ENCODE measurements at regions not wholly inside any gene's neighbourhood (a gene's known extent, or its start where the extent isn't known, plus 50 kb on each side); places are given as distances from the start of the nearest gene placed in this dataset.
"Not testable (repeated sequence)": the region's sequence is repeated elsewhere in the genome, so short reads cannot be mapped to it uniquely, and the experiment has no call there.

DNA sequence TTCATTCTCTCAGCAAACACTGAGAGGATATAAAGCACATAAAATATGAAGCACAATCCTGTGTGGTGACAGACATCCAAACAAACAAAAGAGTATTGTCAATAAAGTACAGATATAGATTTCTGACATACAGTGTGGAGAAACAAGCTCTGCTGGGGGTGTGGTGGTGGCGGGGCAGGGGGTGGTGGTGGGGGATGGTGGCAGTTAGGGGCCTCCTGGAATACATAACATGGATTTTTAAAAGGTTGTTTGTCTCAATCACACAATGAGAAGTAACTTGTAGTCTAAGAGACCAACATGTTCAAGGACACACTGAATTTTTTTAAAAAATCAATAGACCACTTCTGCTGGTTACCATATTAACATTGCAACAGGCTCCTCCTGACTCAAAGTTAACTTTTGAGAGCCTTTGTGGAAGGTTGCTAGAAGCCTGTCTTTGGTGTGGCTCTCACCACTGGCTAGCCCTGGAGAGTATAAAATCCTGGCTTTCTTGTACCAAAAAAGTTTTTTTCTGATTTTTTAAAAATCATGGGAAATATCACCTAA is 1197.4 kb downstream of the SUCLG1 start:
- DNase-seq (ENCODE audit: low read depth): no peak

DNA sequence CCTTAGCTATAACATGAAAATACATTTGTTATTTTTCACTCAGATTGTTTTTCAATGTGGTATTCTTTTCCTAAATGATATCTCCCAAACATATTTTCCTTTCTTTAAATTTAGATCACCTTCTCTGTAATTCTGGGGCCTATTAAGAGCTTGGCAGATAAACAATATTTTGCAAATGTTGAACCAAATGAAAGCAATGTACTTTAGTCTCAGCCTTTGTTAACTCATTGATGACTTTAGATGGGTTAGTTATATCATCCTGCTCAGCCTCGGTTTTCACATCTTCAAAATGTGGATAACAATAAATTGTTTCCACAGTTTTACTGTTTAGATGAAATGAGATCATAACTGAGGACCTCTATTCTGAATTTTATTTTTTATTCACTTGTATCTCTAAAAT is 1205.2 kb downstream of the SUCLG1 start:
- DNase-seq (ENCODE audit: low read depth): no peak

DNA sequence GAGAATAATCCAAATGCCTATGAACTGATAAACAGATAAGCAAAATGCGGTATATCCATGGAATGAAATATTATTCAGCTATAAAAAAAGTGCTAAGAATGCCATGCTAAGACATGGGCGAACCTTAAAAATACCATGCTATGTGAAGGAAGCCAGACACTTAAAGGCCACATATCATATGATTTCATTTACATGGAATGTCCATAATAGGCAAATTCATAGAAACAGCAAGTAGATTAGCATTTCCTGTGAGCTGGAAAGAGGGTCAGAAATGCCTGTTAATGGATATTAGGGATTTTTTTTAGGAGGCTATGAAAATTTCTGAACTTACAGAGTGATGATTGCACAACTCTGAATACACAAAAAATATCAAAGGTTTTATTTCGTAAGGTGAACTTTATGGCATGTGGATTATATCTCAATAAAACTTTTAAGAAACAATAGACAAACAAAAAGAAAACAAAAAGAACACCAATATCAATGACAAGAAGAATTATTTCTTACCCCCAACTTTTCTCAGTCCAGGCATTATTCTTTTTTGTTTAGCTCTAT is 1207.7 kb downstream of the SUCLG1 start:
- DNase-seq (ENCODE audit: low read depth): no peak

- DNase-seq (ENCODE audit: low read depth): not testable (repeated sequence)
Measured at GRCh38 chr2:83245806-83246537, 1213.1 kb downstream of the SUCLG1 start.

DNA sequence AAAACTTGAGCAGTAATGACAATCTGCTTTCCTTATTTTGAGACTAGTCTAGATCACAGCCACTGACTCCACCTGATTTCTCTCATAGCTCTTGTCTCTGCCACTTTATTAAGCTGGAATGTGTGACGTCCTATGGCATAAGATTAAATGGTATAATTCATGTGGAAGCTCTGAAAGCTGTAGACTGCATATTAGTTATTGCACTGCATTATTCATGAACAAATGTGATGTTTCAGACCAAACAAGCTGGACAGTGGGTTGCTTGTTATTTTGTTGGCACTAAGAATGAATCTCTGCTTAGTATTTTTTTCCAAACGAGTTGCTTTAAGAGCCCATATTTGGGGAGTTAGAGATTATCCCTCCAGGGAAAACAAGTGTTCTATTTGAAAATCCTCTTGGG is 1218.5 kb downstream of the SUCLG1 start:
- no peak for DNase-seq (ENCODE audit: low read depth)

DNA sequence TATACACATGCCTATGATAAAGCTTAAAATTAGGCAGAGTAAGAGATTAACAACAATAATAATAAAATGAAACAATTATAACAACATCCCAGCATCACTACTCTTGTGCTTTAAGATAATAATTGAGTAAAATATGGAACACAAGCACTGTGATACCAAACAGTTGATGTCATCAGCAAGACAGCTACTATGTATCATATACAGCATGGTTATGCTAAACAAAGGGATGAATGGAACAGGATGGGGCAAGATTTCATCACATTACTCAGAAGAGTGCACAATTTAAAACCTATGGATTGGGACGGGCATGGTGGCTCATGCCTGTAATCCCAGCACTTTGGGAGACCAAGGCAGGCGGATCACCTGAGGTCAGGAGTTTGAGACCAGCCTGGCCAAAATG is 1221.0 kb downstream of the SUCLG1 start:
- no peak for DNase-seq (ENCODE audit: low read depth)

DNA sequence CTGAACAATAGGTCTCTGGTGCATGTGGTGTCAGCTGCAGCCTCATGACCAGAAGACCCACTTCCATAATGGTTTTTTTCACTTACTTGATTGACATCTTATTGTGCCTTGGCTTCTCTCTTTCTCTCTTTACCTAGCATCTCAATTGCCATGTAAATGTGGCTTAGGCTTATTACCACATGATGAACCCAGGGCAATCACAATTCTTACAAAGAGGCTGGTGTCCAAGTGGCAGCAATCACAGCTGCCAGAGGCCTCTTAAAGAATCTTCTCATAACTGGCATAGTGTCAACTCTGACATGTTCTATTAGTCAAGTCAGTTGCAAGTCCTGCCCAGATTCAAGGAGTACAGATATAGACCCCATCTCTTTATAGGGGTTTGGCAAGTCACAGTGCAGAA is 1224.8 kb downstream of the SUCLG1 start:
- DNase-seq (ENCODE audit: low read depth): no peak

- DNase-seq (ENCODE audit: low read depth): no peak
Measured at GRCh38 chr2:83233781-83234180, 1225.3 kb downstream of the SUCLG1 start.

GRCh38 chr2:83233326-83233725 is 1225.8 kb downstream of the SUCLG1 start:
- DNase-seq (ENCODE audit: low read depth): no peak

DNA sequence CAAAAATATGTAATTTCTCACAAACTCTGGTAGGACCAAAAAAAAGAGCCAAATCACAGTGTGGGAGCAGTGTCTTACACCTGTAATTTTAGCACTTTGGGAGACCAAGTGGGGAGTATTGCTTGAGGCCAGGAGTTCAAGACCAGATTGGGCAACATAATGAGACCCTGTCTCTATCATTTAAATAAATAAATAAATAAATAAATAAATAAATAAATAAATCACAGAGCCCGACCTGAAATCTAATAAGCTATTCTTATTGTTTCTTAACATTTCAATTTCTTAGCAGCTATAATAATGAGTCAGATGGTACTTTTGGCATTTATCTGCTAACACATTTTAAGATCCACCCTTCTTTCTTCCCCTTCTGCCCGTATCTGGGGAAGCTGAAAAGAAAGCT is 1229.6 kb downstream of the SUCLG1 start:
- DNase-seq (ENCODE audit: low read depth): no peak

- no peak for DNase-seq (ENCODE audit: low read depth)
Measured at GRCh38 chr2:83224591-83225200, 1234.4 kb downstream of the SUCLG1 start.

- DNase-seq (ENCODE audit: low read depth): no peak
Measured at GRCh38 chr2:83221258-83221657, 1237.8 kb downstream of the SUCLG1 start.

- no peak for DNase-seq (ENCODE audit: low read depth)
Measured at GRCh38 chr2:83217854-83218253, 1241.2 kb downstream of the SUCLG1 start.

GRCh38 chr2:83196225-83196624 is 1262.9 kb downstream of the SUCLG1 start:
- no peak for DNase-seq (ENCODE audit: low read depth)

DNA sequence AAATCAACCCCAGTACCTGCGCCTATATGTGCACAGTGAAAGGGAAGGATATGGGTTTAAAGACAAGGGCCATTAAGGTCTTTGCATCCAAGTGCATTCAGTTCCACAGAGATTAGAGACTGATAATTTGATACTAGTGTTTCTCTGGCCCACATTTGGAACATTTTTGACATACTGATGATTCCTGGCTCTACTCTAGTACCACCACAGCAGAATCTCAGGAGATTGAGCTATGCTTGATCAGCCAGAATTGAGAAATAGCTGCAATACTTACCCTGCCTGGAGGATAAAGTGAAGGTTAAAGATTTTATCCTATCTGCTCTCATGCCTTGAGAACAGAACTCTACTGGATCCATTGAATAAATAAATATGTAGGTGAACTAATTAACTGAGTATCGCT is 1267.8 kb downstream of the SUCLG1 start:
- no peak for DNase-seq (ENCODE audit: low read depth)

DNA sequence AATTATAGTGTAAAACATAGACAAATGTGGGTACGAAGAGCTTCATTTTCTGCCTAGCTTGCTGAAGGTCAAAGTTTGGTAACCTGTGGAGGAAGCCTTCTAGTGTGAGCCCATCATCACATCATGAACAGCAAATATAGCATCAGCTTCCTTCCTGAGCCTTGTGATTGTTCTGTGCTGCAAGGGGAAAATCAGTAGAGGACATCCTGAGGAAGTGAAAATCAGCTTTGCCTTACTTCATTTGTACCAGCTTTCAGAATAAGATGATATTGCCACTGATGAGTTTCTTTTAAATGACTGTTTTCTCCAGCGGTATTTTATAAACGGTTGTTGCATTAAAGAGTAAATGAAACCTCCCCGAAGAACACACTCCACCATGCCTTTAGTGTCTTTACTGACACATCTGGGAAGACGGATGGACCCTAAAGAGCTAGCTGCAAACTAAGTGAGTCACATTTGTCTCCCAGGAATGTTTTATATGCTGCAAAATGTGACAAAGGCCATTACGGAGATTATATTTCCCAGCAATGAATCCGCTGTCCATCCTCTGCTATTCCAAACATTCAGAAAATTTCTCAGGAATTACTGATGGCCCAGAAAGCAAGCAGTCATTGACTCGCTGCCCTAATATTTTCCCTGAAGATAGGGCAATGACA is 1272.8 kb downstream of the SUCLG1 start:
- no peak for DNase-seq (ENCODE audit: low read depth)

GRCh38 chr2:83180862-83181530 is 1278.1 kb downstream of the SUCLG1 start:
- DNase-seq (ENCODE audit: low read depth): not testable (repeated sequence)

DNA sequence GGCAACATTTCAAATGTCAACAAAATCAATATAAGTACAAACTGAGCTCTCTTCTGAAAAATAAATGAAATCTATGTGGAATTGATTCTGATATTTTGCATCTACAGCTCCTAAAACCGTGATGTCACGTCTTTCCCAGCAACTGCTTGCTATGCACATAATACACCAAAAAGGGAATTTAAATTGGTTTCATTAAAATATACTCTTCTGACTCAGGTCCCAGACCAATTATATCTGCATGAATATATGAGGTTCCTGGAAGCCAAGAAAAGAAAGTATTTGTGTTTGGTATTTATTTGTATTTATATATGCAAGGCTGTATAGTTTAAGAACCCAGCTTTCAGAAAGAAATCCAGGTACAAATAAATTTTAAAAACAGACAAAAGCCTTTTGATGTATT is 1282.5 kb downstream of the SUCLG1 start:
- DNase-seq (ENCODE audit: low read depth): no peak

DNA sequence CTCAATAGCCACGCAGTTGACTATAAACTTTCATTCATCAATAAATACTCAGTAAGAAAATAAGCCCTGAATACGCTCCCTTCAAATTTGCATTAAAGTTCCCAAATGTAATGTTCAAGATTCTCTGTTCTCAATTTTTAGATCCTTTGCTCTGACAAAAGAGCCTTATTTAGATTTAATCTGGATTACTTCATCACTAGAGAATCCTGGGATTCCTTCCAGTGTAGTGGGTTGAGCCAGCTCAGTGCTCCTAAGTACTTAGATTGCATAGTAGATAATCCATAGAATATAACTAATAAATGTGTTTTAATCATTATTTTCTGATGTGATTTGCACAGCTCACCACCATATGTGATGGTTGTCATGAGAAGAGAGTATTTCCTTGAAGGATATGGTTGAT is 1286.2 kb downstream of the SUCLG1 start:
- DNase-seq (ENCODE audit: low read depth): no peak

- no peak for DNase-seq (ENCODE audit: low read depth)
Measured at GRCh38 chr2:83168377-83168776, 1290.7 kb downstream of the SUCLG1 start.

DNA sequence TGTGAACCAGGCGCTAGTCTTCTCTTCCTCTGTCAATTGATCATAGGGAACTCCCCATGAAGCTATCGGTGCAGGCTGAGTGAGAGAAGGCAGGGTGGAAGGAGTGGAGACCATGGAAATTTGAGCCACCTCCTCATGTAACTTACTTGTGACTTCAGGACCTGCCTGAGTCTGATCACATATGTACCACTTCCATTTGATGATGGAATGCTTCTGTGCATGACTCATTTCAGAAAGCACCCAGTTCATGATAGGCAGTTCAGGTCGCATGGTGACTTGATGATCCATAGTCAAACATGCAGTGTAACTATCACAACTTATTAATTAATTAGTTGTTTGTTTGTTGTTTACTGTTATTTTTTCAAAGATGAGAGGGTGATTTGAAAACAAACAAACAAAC is 1296.7 kb downstream of the SUCLG1 start:
- DNase-seq (ENCODE audit: low read depth): no peak

- no peak for DNase-seq (ENCODE audit: low read depth)
Measured at GRCh38 chr2:83160571-83160970, 1298.5 kb downstream of the SUCLG1 start.

All from T follicular helper cell (primary cell).